Heart left ventricle (tissue), 16 donors: ENCODE measurements at regions not wholly inside any gene's neighbourhood (a gene's known extent, or its start where the extent isn't known, plus 50 kb on each side); places are given as distances from the start of the nearest gene placed in this dataset.

Source experiments
- ATAC-seq, 4 donors: fragments of 200-7000 bp; cut with Tn5 transposase; one replicate each; pipeline ENCODE4 v1.9.1; 2020 to 2022; ENCODE audit warnings: moderate library complexity in 4 of 4, mild to moderate bottlenecking in 3 of 4, moderate number of reproducible peaks in 1 of 4
- DNase-seq, 5 donors: peaks; one replicate each; pipeline ENCODE4 v3.0.0-alpha.2; 2020
- H3K27ac ChIP-seq, 12 donors: fragments of 200-600 bp; sonication (generic) in 4 of 12; one replicate each; pipeline versions ENCODE4 v1.5.0 to v1.8.0; 2016 to 2022; ENCODE audit warnings: mild to moderate bottlenecking in 2 of 12
- H3K27me3 ChIP-seq, 9 donors: fragments of 200-600 bp; sonication (generic) in 2 of 9; one replicate each; pipeline versions ENCODE4 v1.5.1 to v1.8.0; 2016 to 2022; ENCODE audit warnings: mild to moderate bottlenecking in 3 of 9
- H3K36me3 ChIP-seq, 9 donors: fragments of 200-600 bp; sonication (generic) in 2 of 9; one replicate each; pipeline versions ENCODE4 v1.5.0 to v1.8.0; 2018 to 2022; ENCODE audit warnings: mild to moderate bottlenecking in 2 of 9
- H3K4me1 ChIP-seq, 12 donors: fragments of 200-600 bp; sonication (generic) in 4 of 12; one replicate each; pipeline versions ENCODE4 v1.5.0 to v1.8.0; 2016 to 2022; ENCODE audit warnings: mild to moderate bottlenecking in 3 of 12
- H3K4me3 ChIP-seq, 12 donors: fragments of 200-600 bp; sonication (generic) in 4 of 12; one replicate each; pipeline versions ENCODE4 v1.5.0 to v1.8.0; 2017 to 2022; ENCODE audit warnings: mild to moderate bottlenecking in 9 of 12, moderate library complexity in 4 of 12
- H3K9me3 ChIP-seq, 12 donors: fragments of 200-600 bp; sonication (generic) in 4 of 12; one replicate each; pipeline versions ENCODE4 v1.5.0 to v1.8.0; 2016 to 2022; ENCODE audit warnings: mild to moderate bottlenecking in 1 of 12
- POLR2A ChIP-seq, 2 donors: fragments of 450-650 bp; IDR thresholded peaks; one replicate each; pipeline ENCODE4 v1.6.1; 2017; ENCODE audit warnings: antibody characterized with exemption in 2 of 2, mild to moderate bottlenecking in 2 of 2, moderate library complexity in 2 of 2
- WGBS, 4 donors: extraction: QIAGEN DNeasy Blood & Tissue Kit in 2 of 4; methylation state at CpG; one replicate each; pipeline versions ENCODE4 v1.1.5 to v1.1.7; 2013 to 2018; 5-methylcytosine and 5-hydroxymethylcytosine counted together
- intact Hi-C, 10 donors: fragments of 100-400 bp; cut with DNase I; formaldehyde crosslinking; loops; one replicate each; pipeline versions ENCODE4 v1.11.1 to v1.14.2; 2022
- TF ChIP-seq, protein P1 (sequence below), 12 donors: fragments of 200-600 bp; sonication (generic) in 4 of 12; IDR thresholded peaks; one replicate each; pipeline versions ENCODE4 v1.5.0 to v1.8.0; 2018 to 2022; ENCODE audit warnings: antibody characterized with exemption in 12 of 12, mild to moderate bottlenecking in 5 of 12
- donor health status: ischemic (EF 13 %, LVEDD 7.1; RV severe dilation, severe dysfunction).
- donor health status: healthy with polysubstance abuse.
- donor health status: DM: no; HTN: yes; CAD: no.
- donor health status: DM: no; HTN: no; CAD: no.
- donor health status: ischemic (EF 25% LVEDD 6.9; RV normal size, moderate dysfunction).
- donor health status: ischemic (EF 25% LVEDD 5.7; RV mildly dilated, moderate dysfunction).
- donor health status: healthy.
- donor health status: DM: yes; HTN: yes; CAD: no.
- donor health status: ischemic (EF 35%, LVEDD 5.7; RV mildly dilated, moderate dysfunction).
- donor health status: nonischemic (EF 11% LVEDD 7.7; RV severe dilation, severe dysfunction).
- donor health status: DM: yes; HTN: yes; CAD: no.
- donor health status: PGD.
- donor health status: ischemic (EF 29% LVEDD 5.4; RV normal size, mild dysfunction).
- donor health status: nonischemic (EF 23%, LVEDD 6.1; RV moderate dilation, normal function).

GRCh38 chr4:130479020-130479419 lies 1383.1 kb downstream of the C4orf33 start:
- WGBS, 4 donors, result 86 to 97% (median 92%) methylated on average over 1 of the region's 1 CpG
- Histone ChIP-seq H3K27ac (no peak overlapping the region), H3K9me3 (no peaks in the 10 kb centered on the region), H3K27me3 (no peaks in the 10 kb centered on the region), H3K4me3 (no peak overlapping the region), H3K36me3 (no peaks in the 10 kb centered on the region), H3K4me1 (no peaks in the 10 kb centered on the region)
- ATAC-seq (no peak), DNase-seq (no peak)
- no peak for TF ChIP-seq POLR2A (IDR thresholded peaks at IDR 0.05)
- TF ChIP-seq, protein P1, sequence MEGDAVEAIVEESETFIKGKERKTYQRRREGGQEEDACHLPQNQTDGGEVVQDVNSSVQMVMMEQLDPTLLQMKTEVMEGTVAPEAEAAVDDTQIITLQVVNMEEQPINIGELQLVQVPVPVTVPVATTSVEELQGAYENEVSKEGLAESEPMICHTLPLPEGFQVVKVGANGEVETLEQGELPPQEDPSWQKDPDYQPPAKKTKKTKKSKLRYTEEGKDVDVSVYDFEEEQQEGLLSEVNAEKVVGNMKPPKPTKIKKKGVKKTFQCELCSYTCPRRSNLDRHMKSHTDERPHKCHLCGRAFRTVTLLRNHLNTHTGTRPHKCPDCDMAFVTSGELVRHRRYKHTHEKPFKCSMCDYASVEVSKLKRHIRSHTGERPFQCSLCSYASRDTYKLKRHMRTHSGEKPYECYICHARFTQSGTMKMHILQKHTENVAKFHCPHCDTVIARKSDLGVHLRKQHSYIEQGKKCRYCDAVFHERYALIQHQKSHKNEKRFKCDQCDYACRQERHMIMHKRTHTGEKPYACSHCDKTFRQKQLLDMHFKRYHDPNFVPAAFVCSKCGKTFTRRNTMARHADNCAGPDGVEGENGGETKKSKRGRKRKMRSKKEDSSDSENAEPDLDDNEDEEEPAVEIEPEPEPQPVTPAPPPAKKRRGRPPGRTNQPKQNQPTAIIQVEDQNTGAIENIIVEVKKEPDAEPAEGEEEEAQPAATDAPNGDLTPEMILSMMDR (IDR thresholded peaks at IDR 0.05), result no peak
- intact Hi-C loops, result no loop called here

GRCh38 chr4:130479674-130480073 lies 1383.7 kb downstream of the C4orf33 start:
- WGBS, 4 donors, result 66 to 93% (median 82%) methylated on average over 2 of the region's 2 CpGs
- H3K4me3 ChIP-seq, result no peak overlapping the region
- intact Hi-C loops, result no loop called here
- H3K9me3 ChIP-seq, result no peaks in the 10 kb centered on the region
- H3K27ac ChIP-seq, result no peak overlapping the region
- DNase-seq (no peak), ATAC-seq (no peak)
- no peaks in the 10 kb centered on the region for H3K36me3 ChIP-seq
- no peak for TF ChIP-seq POLR2A (IDR thresholded peaks at IDR 0.05)
- TF ChIP-seq, protein P1 (IDR thresholded peaks at IDR 0.05), result no peak
- no peaks in the 10 kb centered on the region for H3K4me1 ChIP-seq
- H3K27me3 ChIP-seq, result no peaks in the 10 kb centered on the region

DNA sequence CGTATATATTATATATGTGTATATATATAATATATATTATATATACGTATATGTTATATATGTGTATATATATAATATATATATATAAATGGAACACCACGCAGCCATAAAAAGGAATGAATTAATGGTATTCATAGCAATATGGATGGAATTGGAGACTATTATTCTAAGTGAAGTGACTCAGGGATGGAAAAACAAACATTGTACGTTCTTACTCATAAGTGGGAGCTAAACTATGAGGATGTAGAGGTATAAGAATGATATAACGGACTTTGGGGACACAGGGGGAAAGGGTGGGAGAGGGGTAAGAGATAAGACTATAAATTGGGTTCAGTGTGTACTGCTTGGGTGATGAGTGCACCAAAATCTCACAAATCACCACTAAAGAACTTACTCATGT lies 1388.9 kb downstream of the C4orf33 start:
- H3K9me3 ChIP-seq, result no peaks in the 10 kb centered on the region
- no peaks in the 10 kb centered on the region for H3K27me3 ChIP-seq
- ATAC-seq (no peak), DNase-seq (no peak)
- intact Hi-C loops, result no loop called here
- 76 to 86% (median 78%) methylated on average over 5 of the region's 5 CpGs for WGBS, 4 donors
- H3K36me3 ChIP-seq, result no peaks in the 10 kb centered on the region
- no peak overlapping the region for H3K4me3 ChIP-seq
- H3K4me1 ChIP-seq, result peaks cover 0 to 3% (median 0%) of the 10 kb centered on the region in 12 donors
- TF ChIP-seq, protein P1 (IDR thresholded peaks at IDR 0.05), result no peak
- no peak for TF ChIP-seq POLR2A (IDR thresholded peaks at IDR 0.05)
- H3K27ac ChIP-seq, result no peak overlapping the region

DNA sequence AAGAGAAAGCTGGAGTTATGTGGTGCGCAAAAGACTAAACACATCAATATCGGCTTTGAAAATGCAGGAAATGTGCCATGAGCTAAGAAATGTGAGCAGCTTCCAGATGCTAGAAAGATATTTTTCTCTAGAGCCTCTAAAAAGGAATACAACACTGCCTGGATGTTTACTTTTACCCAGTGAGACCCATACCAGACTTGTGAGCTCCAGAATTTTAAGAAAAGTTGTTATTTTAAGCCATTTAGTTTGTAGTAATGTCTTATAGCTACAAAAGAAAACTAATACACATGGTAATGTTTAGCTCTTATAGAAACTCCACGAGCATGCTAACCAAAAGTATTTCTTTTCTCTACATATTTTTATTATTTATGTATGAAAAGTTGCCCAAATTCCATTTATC lies 1389.4 kb downstream of the C4orf33 start:
- Histone ChIP-seq H3K27me3 (no peaks in the 10 kb centered on the region), H3K4me1 (peaks cover 0 to 3% (median 0%) of the 10 kb centered on the region in 12 donors), H3K9me3 (no peaks in the 10 kb centered on the region), H3K27ac (no peak overlapping the region), H3K4me3 (no peak overlapping the region), H3K36me3 (no peaks in the 10 kb centered on the region)
- intact Hi-C loops, result no loop called here
- DNase-seq (no peak), ATAC-seq (no peak)
- TF ChIP-seq POLR2A (IDR thresholded peaks at IDR 0.05), result no peak
- TF ChIP-seq, protein P1 (IDR thresholded peaks at IDR 0.05), result no peak
- 76 to 87% (median 77%) methylated on average over 3 of the region's 3 CpGs for WGBS, 4 donors
